HEK293 (cell line): ENCODE measurements at regions not wholly inside any gene's neighbourhood (a gene's known extent, or its start where the extent isn't known, plus 50 kb on each side); places are given as distances from the start of the nearest gene placed in this dataset.

ENCODE experiments used
- CTCF ChIA-PET: fragments of 350-600 bp; formaldehyde crosslinking; extraction: SDS; loops from one replicate; lab custom pipeline; 2021; ENCODE audit warnings: antibody characterized with exemption; lab: Yijun Ruan, JAX
- POLR2A ChIA-PET: fragments of 300-600 bp; formaldehyde crosslinking; extraction: SDS; loops from one replicate; lab custom pipeline; 2020; ENCODE audit warnings: antibody characterized with exemption, inconsistent platforms; lab: Yijun Ruan, JAX
- H3K27ac ChIP-seq: fragments of 200-500 bp; sonication (Bioruptor generic); 2 replicates; pipeline ENCODE4 v1.5.1; 2014; ENCODE audit warnings: low read depth, low read length, control low read depth, inconsistent platforms; ENCODE audit errors: extremely low read depth
- H3K36me3 ChIP-seq, 2 experiments: fragments of 200-500 bp in 1 of 2; sonication (Bioruptor generic) in 1 of 2; 1 replicate in 1 of 2; 2 replicates in 1 of 2; pipeline ENCODE4 v1.5.1; 2014 to 2017; ENCODE audit warnings: inconsistent platforms in 2 of 2, low read length in 2 of 2; ENCODE audit not compliant: control insufficient read depth in 2 of 2, insufficient read depth in 1 of 2
- H3K4me1 ChIP-seq: fragments of 200-500 bp; sonication (Bioruptor generic); 2 replicates; pipeline ENCODE4 v1.5.1; 2014; ENCODE audit warnings: mild to moderate bottlenecking, low read length, inconsistent platforms; ENCODE audit not compliant: control insufficient read depth, insufficient read depth
- H3K4me3 ChIP-seq: 2 replicates; pipeline ENCODE4 v1.5.1; 2011; ENCODE audit warnings: low read depth, mild to moderate bottlenecking, control low read depth, low read length, moderate library complexity
- H3K9me3 ChIP-seq: fragments of 200-500 bp; sonication (Bioruptor generic); 2 replicates; pipeline ENCODE4 v1.5.1; 2014; ENCODE audit warnings: low read depth, low read length, inconsistent platforms; ENCODE audit not compliant: control insufficient read depth, insufficient read depth
- HIC1 ChIP-seq: fragments of 450-650 bp; formaldehyde crosslinking; IDR thresholded peaks from 2 replicates; pipeline ENCODE4 v1.5.1; 2016; ENCODE audit warnings: missing biosample characterization, missing genetic modification characterization
- HOXD13 ChIP-seq: sonication (generic); formaldehyde crosslinking; IDR thresholded peaks from 2 replicates; pipeline ENCODE4 v1.8.0; 2022; ENCODE audit warnings: missing genetic modification reagents, borderline replicate concordance
- PATZ1 ChIP-seq: fragments of 450-650 bp; formaldehyde crosslinking; IDR thresholded peaks from 2 replicates; pipeline ENCODE4 v1.5.1; 2016; ENCODE audit warnings: missing biosample characterization, missing genetic modification characterization
- PRDM10 ChIP-seq: fragments of 450-650 bp; formaldehyde crosslinking; IDR thresholded peaks from 2 replicates; pipeline ENCODE4 v1.5.1; 2016; ENCODE audit warnings: missing biosample characterization, missing genetic modification characterization
- SCRT2 ChIP-seq: fragments of 450-650 bp; formaldehyde crosslinking; IDR thresholded peaks from 2 replicates; pipeline ENCODE4 v1.5.1; 2016; ENCODE audit warnings: missing biosample characterization, missing genetic modification characterization
- TRIM28 ChIP-seq: IDR thresholded peaks from 2 replicates; pipeline ENCODE4 v1.6.1; 2011; ENCODE audit warnings: low read length, control low read depth, borderline replicate concordance
- ZNF112 ChIP-seq: fragments of 450-650 bp; formaldehyde crosslinking; IDR thresholded peaks from 2 replicates; pipeline ENCODE4 v1.5.0; 2017; ENCODE audit warnings: missing biosample characterization, missing genetic modification characterization
- ZNF133 ChIP-seq: fragments of 450-650 bp; formaldehyde crosslinking; IDR thresholded peaks from 2 replicates; pipeline ENCODE4 v1.5.1; 2016; ENCODE audit warnings: missing biosample characterization, missing genetic modification characterization
- ZNF146 ChIP-seq: fragments of 450-650 bp; formaldehyde crosslinking; IDR thresholded peaks from 2 replicates; pipeline ENCODE4 v1.5.1; 2016; ENCODE audit warnings: missing biosample characterization, missing genetic modification characterization
- ZNF155 ChIP-seq: fragments of 450-650 bp; formaldehyde crosslinking; IDR thresholded peaks from 2 replicates; pipeline ENCODE4 v1.5.1; 2016; ENCODE audit warnings: missing biosample characterization, missing genetic modification characterization
- ZNF214 ChIP-seq: fragments of 450-650 bp; formaldehyde crosslinking; IDR thresholded peaks from 2 replicates; pipeline ENCODE4 v1.5.1; 2017; ENCODE audit warnings: missing biosample characterization, mild to moderate bottlenecking, missing genetic modification characterization, borderline replicate concordance
- ZNF423 ChIP-seq: fragments of 450-650 bp; formaldehyde crosslinking; IDR thresholded peaks from 2 replicates; pipeline ENCODE4 v1.5.1; 2016; ENCODE audit warnings: missing biosample characterization, missing genetic modification characterization
- ZNF488 ChIP-seq: fragments of 450-650 bp; formaldehyde crosslinking; IDR thresholded peaks from 2 replicates; pipeline ENCODE4 v1.5.1; 2016; ENCODE audit warnings: missing biosample characterization, missing genetic modification characterization
- ZNF664 ChIP-seq: fragments of 450-650 bp; formaldehyde crosslinking; IDR thresholded peaks from 2 replicates; pipeline ENCODE4 v1.5.1; 2016; ENCODE audit warnings: missing biosample characterization, missing genetic modification characterization
- ZNF670 ChIP-seq: fragments of 450-650 bp; formaldehyde crosslinking; IDR thresholded peaks from 2 replicates; pipeline ENCODE4 v1.5.1; 2016; ENCODE audit warnings: missing biosample characterization, missing genetic modification characterization, low read depth
- TF ChIP-seq, protein P1 (sequence below): fragments of 450-650 bp; formaldehyde crosslinking; IDR thresholded peaks from 2 replicates; pipeline ENCODE4 v1.5.1; 2016; ENCODE audit warnings: missing biosample characterization, missing genetic modification characterization, low read depth
- TF ChIP-seq, protein P2 (sequence below): fragments of 450-650 bp; formaldehyde crosslinking; IDR thresholded peaks from 2 replicates; pipeline ENCODE4 v1.5.1; 2016; ENCODE audit warnings: missing biosample characterization, missing genetic modification characterization

- TF ChIP-seq HIC1 (no peak), ZNF133 (tag by site-specific recombination) (no peak), PRDM10 (tag by site-specific recombination) (no peak), ZNF670 (no peak), ZNF664 (no peak)
Measured at GRCh38 chr14:53473480-53473879, 320.4 kb upstream of the DDHD1 start (continued).

DNA sequence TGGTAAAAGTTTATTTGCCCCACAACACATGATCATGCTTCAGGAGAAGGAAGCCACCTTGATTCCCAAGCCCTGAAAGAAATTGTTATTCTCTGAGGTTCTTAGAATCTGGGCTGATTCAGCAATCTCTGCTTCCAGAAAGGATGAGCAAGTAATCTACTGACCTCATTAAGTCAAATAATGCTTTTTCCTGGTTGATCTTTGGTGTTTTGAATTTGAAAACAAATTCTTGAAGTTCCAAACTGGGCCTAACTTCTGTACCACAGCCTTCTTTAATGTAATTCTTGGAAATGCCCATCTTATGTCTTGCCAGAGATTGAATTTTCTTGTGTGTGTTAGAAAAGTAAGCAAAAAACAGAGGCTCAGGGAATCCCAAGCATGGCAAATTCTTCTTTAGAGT lies 319.2 kb upstream of the DDHD1 start:
- H3K9me3 ChIP-seq = no peaks in the 10 kb centered on the region
- no peak overlapping the region for H3K4me3 ChIP-seq
- no peaks in the 10 kb centered on the region for H3K36me3 ChIP-seq
- POLR2A ChIA-PET = no interaction called here
- CTCF ChIA-PET = no interaction called here
- H3K4me1 ChIP-seq = no peaks in the 10 kb centered on the region
- H3K27ac ChIP-seq = no peak overlapping the region
- TF ChIP-seq, protein P1, sequence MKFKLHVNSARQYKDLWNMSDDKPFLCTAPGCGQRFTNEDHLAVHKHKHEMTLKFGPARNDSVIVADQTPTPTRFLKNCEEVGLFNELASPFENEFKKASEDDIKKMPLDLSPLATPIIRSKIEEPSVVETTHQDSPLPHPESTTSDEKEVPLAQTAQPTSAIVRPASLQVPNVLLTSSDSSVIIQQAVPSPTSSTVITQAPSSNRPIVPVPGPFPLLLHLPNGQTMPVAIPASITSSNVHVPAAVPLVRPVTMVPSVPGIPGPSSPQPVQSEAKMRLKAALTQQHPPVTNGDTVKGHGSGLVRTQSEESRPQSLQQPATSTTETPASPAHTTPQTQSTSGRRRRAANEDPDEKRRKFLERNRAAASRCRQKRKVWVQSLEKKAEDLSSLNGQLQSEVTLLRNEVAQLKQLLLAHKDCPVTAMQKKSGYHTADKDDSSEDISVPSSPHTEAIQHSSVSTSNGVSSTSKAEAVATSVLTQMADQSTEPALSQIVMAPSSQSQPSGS (tag by site-specific recombination) = no peak
- TF ChIP-seq, protein P2, sequence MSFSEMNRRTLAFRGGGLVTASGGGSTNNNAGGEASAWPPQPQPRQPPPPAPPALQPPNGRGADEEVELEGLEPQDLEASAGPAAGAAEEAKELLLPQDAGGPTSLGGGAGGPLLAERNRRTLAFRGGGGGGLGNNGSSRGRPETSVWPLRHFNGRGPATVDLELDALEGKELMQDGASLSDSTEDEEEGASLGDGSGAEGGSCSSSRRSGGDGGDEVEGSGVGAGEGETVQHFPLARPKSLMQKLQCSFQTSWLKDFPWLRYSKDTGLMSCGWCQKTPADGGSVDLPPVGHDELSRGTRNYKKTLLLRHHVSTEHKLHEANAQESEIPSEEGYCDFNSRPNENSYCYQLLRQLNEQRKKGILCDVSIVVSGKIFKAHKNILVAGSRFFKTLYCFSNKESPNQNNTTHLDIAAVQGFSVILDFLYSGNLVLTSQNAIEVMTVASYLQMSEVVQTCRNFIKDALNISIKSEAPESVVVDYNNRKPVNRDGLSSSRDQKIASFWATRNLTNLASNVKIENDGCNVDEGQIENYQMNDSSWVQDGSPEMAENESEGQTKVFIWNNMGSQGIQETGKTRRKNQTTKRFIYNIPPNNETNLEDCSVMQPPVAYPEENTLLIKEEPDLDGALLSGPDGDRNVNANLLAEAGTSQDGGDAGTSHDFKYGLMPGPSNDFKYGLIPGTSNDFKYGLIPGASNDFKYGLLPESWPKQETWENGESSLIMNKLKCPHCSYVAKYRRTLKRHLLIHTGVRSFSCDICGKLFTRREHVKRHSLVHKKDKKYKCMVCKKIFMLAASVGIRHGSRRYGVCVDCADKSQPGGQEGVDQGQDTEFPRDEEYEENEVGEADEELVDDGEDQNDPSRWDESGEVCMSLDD (tag by site-specific recombination) = no peak
- TF ChIP-seq ZNF488 (tag by site-specific recombination) = no peak
- no peak for TF ChIP-seq PATZ1 (tag by site-specific recombination)
- TF ChIP-seq ZNF146 (tag by site-specific recombination) = no peak
- TF ChIP-seq SCRT2 (tag by site-specific recombination) = no peak
- TF ChIP-seq ZNF214 (tag by site-specific recombination) = no peak
- TF ChIP-seq HOXD13 (CRISPR knock-in tag) = no peak
- TF ChIP-seq ZNF112 = no peak
- TF ChIP-seq ZNF155 (tag by site-specific recombination) = no peak
- TF ChIP-seq ZNF423 (tag by site-specific recombination) = no peak
- no peak for TF ChIP-seq TRIM28
